ENCODE measurements at regions not wholly inside any gene's neighbourhood (a gene's known extent, or its start where the extent isn't known, plus 50 kb on each side); places are given as distances from the start of the nearest gene placed in this dataset.

GRCh38 chr1:232207073-232207866, 422.7 kb downstream of the SIPA1L2 start:
- DNase-seq (ENCODE audit: low read depth in 2 of 2), result no peak

- no peak for DNase-seq (ENCODE audit: low read depth in 2 of 2)
These were observed 425.7 kb downstream of the SIPA1L2 start for GRCh38 chr1:232204269-232204668.

DNA sequence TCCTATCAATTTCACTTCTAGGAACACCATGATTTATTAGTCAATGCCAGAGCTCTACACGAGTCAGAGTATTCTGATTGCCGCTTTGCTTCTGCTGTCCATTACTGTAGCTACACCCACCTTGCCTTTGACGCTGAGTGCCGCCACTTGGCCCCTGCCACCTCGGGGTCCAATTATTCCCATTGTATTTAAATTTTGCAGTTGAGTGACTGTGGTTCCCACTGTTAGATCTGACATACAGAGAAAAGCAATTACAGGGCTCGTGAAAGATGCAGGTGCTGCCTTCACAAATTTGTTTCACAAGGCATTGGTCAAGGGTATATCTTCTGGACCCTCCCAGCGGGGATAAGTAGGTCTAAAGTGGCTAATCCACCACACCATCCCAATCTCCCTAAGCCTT, 428.9 kb downstream of the SIPA1L2 start:
- no peak for DNase-seq (ENCODE audit: low read depth in 2 of 2)

DNA sequence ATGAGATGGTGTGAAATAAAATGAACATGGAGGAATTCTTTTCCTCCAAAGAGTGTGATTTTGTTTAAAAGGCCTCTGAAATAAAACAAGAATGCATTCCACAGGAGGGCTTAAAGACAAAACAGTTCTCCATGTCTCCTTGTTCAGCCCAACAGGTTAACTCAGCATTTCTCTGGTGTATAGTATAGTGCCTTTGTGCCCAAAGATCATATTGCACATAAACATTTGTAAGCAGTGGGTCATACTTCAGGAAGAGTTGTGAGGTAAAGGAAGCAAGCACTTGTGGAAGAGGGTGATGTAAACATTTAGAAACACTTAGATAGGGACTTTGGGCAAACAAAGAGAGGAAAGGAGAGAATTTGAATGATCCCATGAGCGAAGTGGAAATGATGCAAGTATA, 433.9 kb downstream of the SIPA1L2 start:
- DNase-seq (ENCODE audit: low read depth in 2 of 2), result no peak

- DNase-seq (ENCODE audit: low read depth in 2 of 2), result no peak
These were observed 435.5 kb downstream of the SIPA1L2 start for GRCh38 chr1:232194424-232194823.

GRCh38 chr1:232193451-232193783, 436.5 kb downstream of the SIPA1L2 start:
- DNase-seq (ENCODE audit: low read depth in 2 of 2), result no peak

GRCh38 chr1:232192781-232193450, 437.0 kb downstream of the SIPA1L2 start:
- no peak for DNase-seq (ENCODE audit: low read depth in 2 of 2)

DNA sequence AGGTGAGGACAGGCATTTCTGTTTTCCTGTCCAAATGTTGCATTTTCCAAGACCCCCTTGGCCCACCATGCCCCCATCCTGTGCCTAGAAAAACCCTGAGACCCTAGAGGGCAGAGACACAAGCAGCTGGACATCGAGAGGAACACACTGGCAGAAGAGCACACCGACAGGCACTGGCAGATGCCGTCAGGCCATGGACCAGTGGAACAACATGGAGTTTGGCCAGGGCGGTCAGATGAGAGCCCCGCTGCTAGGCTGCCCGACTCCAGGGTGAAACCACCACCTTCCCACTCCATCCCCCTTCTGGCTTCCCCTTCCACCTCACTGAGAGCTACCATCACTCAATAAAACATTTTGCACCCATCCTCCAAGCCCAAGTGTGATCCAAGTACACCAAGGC, 438.4 kb downstream of the SIPA1L2 start:
- no peak for DNase-seq (ENCODE audit: low read depth in 2 of 2)

GRCh38 chr1:232188318-232188717, 441.6 kb downstream of the SIPA1L2 start:
- no peak for DNase-seq (ENCODE audit: low read depth in 2 of 2)

DNA sequence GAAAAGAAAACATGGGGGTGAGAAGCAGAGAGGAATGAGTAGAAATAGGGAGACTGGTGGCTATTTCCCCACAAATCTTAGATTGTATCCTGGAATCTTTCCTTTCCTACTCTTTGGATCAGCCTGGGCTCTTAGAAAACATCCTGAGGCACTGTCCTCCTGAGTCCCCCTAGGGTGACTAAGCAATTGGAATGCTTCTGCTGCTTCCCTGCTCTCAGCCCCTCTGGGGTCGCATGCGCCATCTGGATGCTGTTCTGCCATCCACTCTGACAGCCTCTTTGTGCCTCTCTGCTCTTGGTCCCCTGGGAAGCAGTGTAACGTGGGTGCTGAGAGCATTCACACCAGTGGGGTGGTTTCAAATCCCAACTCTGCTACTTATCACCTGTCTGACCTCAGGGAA, 443.0 kb downstream of the SIPA1L2 start:
- DNase-seq (ENCODE audit: low read depth in 2 of 2), result no peak

- DNase-seq (ENCODE audit: low read depth in 2 of 2), result no peak
These were observed 445.1 kb downstream of the SIPA1L2 start for GRCh38 chr1:232184561-232185530.

- DNase-seq (ENCODE audit: low read depth in 2 of 2), result no peak
These were observed 446.1 kb downstream of the SIPA1L2 start for GRCh38 chr1:232183802-232184201.

- DNase-seq (ENCODE audit: low read depth in 2 of 2), result no peak
These were observed 446.6 kb downstream of the SIPA1L2 start for GRCh38 chr1:232183266-232183800.

DNA sequence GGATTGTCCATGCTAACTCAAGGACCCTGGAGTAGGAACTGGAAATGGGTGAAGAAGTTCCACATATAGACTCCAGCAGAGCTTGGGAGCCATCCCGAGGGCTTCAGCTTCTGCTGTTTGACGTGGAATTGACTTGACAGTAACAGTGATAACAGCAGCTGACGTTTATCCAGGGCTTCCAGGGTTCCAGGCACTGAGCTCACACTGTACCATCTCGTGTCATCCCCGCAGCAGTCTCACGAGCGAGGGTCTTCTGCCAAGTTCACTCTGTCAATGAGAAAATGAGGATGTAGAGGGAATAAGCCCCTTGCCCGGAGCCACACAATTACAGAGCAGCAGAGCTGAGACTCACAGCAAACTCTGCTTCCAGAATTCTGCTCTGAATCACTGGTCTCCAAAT, 447.7 kb downstream of the SIPA1L2 start:
- DNase-seq (ENCODE audit: low read depth in 2 of 2), result no peak

DNA sequence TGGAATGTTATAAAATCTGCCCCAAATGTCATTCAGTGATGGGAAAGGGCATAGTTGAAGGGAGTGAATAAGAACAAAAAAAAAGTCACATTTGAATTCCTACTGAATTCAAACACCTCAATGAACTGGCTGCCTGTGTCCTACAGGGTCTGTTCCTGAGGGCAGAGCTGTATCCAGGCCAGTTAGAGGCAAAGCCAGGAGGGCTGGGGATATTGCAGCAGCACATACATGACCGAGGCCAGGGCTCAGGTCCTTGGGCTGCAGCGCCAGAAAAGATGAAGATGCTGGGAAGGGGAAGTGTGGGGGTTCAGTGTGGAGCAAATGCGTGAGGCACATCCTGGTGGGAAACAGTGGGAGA, 449.2 kb downstream of the SIPA1L2 start:
- no peak for DNase-seq (ENCODE audit: low read depth in 2 of 2)

- no peak for DNase-seq (ENCODE audit: low read depth in 2 of 2)
These were observed 449.8 kb downstream of the SIPA1L2 start for GRCh38 chr1:232179896-232180778.

DNA sequence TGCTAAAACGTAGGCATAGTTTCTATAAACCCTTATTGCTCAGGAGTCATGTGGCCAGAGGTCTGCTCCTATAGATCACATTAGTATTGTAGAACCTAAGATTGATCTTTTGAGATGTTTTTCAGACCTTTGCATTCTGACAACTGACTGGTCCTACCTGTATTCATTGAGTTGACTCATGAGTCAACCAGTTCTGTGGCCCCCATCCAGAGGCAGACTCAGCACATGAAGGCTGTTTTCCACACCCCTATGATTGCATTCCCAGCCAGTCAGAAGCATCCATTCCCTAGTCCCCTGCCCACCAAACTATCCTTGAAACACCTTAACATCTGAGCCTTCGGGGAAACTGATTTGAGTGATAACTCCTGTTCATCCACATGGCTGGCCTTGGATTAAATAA, 451.7 kb downstream of the SIPA1L2 start:
- no peak for DNase-seq (ENCODE audit: low read depth in 2 of 2)

GRCh38 chr1:232177438-232177837, 452.5 kb downstream of the SIPA1L2 start:
- DNase-seq (ENCODE audit: low read depth in 2 of 2), result no peak

DNA sequence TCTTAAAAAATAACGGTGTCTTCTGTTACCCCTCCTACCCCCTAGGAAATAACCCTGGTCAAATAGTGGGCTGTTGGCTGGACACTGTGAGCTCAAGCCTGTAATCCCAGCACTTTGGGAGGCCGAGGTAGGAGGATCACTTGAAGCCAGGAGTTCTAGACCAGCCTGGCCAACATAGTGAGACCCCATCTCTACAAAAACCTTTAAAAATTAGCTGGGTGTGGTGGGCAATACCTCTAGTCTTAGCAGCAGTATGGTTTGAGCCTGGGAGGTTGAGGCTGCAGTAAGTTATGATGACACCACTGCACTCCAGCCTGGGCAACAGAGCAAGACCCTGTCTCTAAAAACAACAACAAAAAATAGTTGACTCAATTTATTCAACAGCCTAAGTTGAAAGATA, 453.7 kb downstream of the SIPA1L2 start:
- DNase-seq (ENCODE audit: low read depth in 2 of 2), result no peak

- no peak for DNase-seq (ENCODE audit: low read depth in 2 of 2)
These were observed 455.6 kb downstream of the SIPA1L2 start for GRCh38 chr1:232174306-232174705.

DNA sequence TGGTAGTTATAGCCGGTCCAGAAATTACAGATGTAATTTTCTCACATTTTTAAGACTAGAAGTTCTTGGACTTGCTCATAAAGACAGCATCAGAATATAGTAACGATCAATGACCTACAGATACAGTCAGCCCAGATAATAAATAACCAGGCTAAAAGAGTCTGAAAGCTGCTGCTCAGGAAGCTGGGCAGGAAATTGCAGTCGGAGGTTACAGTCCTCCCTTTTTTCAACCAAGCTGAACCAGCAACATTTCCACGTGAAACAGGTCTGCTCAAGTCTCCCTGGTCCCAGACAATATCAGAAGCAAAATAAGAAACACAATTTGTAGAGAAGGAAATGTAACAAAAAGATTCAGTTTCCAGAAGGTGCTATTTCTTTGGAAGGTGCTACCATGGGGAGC, 457.4 kb downstream of the SIPA1L2 start:
- no peak for DNase-seq (ENCODE audit: low read depth in 2 of 2)
